WTC11 (cell line): ENCODE measurements at regions not wholly inside any gene's neighbourhood (a gene's known extent, or its start where the extent isn't known, plus 50 kb on each side); places are given as distances from the start of the nearest gene placed in this dataset.

Experiments used
- FOXJ3 ChIP-seq: sonication (generic); formaldehyde crosslinking; IDR thresholded peaks from 2 replicates; pipeline ENCODE4 v1.9.0; 2021; ENCODE audit warnings: missing genetic modification reagents, mild to moderate bottlenecking, borderline replicate concordance
- FOXP1 ChIP-seq: sonication (generic); formaldehyde crosslinking; IDR thresholded peaks from 2 replicates; pipeline ENCODE4 v1.8.0; 2022; ENCODE audit warnings: missing genetic modification reagents, mild to moderate bottlenecking, moderate library complexity, borderline replicate concordance
- RELA ChIP-seq: sonication (generic); formaldehyde crosslinking; IDR thresholded peaks from 2 replicates; pipeline ENCODE4 v1.8.1; 2022; ENCODE audit warnings: missing genetic modification reagents, mild to moderate bottlenecking, borderline replicate concordance
- SP1 ChIP-seq: sonication (generic); formaldehyde crosslinking; conservative IDR thresholded peaks from 2 replicates; pipeline ENCODE4 v1.8.1; 2022; ENCODE audit warnings: missing genetic modification reagents
- TP53 ChIP-seq: sonication (generic); formaldehyde crosslinking; IDR thresholded peaks from 2 replicates; pipeline ENCODE4 v1.8.1; 2023; ENCODE audit warnings: mild to moderate bottlenecking, missing genetic modification reagents
- ZNF423 ChIP-seq: fragments of 250-450 bp; sonication (Bioruptor Pico); IDR thresholded peaks from 2 replicates; pipeline ENCODE4 v2.1.2; 2022; ENCODE audit warnings: mild to moderate bottlenecking, moderate library complexity
- TF ChIP-seq, protein P1 (sequence below): fragments of 200-600 bp; IDR thresholded peaks from 2 replicates; pipeline ENCODE4 v1.8.0; 2022; ENCODE audit warnings: antibody characterized with exemption

GRCh38 chr17:33653399-33653788, 360.3 kb upstream of the ASIC2 start:
- TF ChIP-seq, protein P1, sequence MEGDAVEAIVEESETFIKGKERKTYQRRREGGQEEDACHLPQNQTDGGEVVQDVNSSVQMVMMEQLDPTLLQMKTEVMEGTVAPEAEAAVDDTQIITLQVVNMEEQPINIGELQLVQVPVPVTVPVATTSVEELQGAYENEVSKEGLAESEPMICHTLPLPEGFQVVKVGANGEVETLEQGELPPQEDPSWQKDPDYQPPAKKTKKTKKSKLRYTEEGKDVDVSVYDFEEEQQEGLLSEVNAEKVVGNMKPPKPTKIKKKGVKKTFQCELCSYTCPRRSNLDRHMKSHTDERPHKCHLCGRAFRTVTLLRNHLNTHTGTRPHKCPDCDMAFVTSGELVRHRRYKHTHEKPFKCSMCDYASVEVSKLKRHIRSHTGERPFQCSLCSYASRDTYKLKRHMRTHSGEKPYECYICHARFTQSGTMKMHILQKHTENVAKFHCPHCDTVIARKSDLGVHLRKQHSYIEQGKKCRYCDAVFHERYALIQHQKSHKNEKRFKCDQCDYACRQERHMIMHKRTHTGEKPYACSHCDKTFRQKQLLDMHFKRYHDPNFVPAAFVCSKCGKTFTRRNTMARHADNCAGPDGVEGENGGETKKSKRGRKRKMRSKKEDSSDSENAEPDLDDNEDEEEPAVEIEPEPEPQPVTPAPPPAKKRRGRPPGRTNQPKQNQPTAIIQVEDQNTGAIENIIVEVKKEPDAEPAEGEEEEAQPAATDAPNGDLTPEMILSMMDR, result no peak
- TF ChIP-seq SP1 (no peak), RELA (CRISPR knock-in tag) (no peak), ZNF423 (CRISPR knock-in tag) (no peak), TP53 (no peak), FOXJ3 (CRISPR knock-in tag) (no peak), FOXP1 (CRISPR knock-in tag) (no peak)
